ENCODE measurements at regions not wholly inside any gene's neighbourhood (a gene's known extent, or its start where the extent isn't known, plus 50 kb on each side); places are given as distances from the start of the nearest gene placed in this dataset.

GRCh38 chr3:177478170-177478867 is 281.0 kb upstream of the TBL1XR1 start (continued):
- TF ChIP-seq IRF1 (CRISPR knock-in tag; IDR thresholded peaks at IDR 0.05) (no peak), ZNF121 (CRISPR knock-in tag; IDR thresholded peaks at IDR 0.05) (no peak), KAT7 (CRISPR knock-in tag; IDR thresholded peaks at IDR 0.05; ENCODE audit: borderline replicate concordance) (no peak), CBFB (CRISPR knock-in tag; IDR thresholded peaks at IDR 0.05; ENCODE audit: low read depth) (no peak), GTF2I (CRISPR knock-in tag; conservative IDR thresholded peaks at IDR 0.05) (no peak), SP1 (CRISPR knock-in tag; conservative IDR thresholded peaks at IDR 0.05) (no peak), NFATC4 (CRISPR knock-in tag; IDR thresholded peaks at IDR 0.05) (no peak), SMAD4 (CRISPR knock-in tag; IDR thresholded peaks at IDR 0.05) (no peak), JUN (CRISPR knock-in tag; IDR thresholded peaks at IDR 0.05) (no peak), NR1H2 (CRISPR knock-in tag; IDR thresholded peaks at IDR 0.05) (no peak), NR3C1 (CRISPR knock-in tag; conservative IDR thresholded peaks at IDR 0.05; ENCODE audit: low read depth) (no peak), MLX (CRISPR knock-in tag; IDR thresholded peaks at IDR 0.05) (no peak), ZNF263 (CRISPR knock-in tag; IDR thresholded peaks at IDR 0.05; ENCODE audit: low read depth) (no peak)
- TF ChIP-seq, protein P1, sequence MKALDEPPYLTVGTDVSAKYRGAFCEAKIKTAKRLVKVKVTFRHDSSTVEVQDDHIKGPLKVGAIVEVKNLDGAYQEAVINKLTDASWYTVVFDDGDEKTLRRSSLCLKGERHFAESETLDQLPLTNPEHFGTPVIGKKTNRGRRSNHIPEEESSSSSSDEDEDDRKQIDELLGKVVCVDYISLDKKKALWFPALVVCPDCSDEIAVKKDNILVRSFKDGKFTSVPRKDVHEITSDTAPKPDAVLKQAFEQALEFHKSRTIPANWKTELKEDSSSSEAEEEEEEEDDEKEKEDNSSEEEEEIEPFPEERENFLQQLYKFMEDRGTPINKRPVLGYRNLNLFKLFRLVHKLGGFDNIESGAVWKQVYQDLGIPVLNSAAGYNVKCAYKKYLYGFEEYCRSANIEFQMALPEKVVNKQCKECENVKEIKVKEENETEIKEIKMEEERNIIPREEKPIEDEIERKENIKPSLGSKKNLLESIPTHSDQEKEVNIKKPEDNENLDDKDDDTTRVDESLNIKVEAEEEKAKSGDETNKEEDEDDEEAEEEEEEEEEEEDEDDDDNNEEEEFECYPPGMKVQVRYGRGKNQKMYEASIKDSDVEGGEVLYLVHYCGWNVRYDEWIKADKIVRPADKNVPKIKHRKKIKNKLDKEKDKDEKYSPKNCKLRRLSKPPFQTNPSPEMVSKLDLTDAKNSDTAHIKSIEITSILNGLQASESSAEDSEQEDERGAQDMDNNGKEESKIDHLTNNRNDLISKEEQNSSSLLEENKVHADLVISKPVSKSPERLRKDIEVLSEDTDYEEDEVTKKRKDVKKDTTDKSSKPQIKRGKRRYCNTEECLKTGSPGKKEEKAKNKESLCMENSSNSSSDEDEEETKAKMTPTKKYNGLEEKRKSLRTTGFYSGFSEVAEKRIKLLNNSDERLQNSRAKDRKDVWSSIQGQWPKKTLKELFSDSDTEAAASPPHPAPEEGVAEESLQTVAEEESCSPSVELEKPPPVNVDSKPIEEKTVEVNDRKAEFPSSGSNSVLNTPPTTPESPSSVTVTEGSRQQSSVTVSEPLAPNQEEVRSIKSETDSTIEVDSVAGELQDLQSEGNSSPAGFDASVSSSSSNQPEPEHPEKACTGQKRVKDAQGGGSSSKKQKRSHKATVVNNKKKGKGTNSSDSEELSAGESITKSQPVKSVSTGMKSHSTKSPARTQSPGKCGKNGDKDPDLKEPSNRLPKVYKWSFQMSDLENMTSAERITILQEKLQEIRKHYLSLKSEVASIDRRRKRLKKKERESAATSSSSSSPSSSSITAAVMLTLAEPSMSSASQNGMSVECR (CRISPR knock-in tag; IDR thresholded peaks at IDR 0.05; ENCODE audit: borderline replicate concordance), result no peak
- TF ChIP-seq, protein P2, sequence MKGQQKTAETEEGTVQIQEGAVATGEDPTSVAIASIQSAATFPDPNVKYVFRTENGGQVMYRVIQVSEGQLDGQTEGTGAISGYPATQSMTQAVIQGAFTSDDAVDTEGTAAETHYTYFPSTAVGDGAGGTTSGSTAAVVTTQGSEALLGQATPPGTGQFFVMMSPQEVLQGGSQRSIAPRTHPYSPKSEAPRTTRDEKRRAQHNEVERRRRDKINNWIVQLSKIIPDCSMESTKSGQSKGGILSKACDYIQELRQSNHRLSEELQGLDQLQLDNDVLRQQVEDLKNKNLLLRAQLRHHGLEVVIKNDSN (CRISPR knock-in tag; IDR thresholded peaks at IDR 0.05), result no peak

- H3K36me3 Mint-ChIP-seq, result no peaks in the 10 kb centered on the region
- no peak for DNase-seq (ENCODE audit: low spot score)
- H3K4me3 Mint-ChIP-seq, result no peak overlapping the region
- H3K27me3 Mint-ChIP-seq (ENCODE audit: low read depth), result no peaks in the 10 kb centered on the region
- ATAC-seq, result no peak
- ChIA-PET POLR2A (no interaction called here), CTCF (no interaction called here)
- no peak overlapping the region for H3K27ac Mint-ChIP-seq
- no peaks in the 10 kb centered on the region; the same call in 1 of the 2 replicates for H3K9me3 Mint-ChIP-seq
- H3K4me1 Mint-ChIP-seq, result peaks cover 8% of the 10 kb centered on the region
- TF ChIP-seq NFATC4 (CRISPR knock-in tag; IDR thresholded peaks at IDR 0.05) (no peak), ZBTB21 (CRISPR knock-in tag; IDR thresholded peaks at IDR 0.05; ENCODE audit: borderline replicate concordance) (no peak), PRDM15 (CRISPR knock-in tag; IDR thresholded peaks at IDR 0.05) (no peak), ATF6 (CRISPR knock-in tag; IDR thresholded peaks at IDR 0.05) (no peak), HMGA2 (CRISPR knock-in tag; IDR thresholded peaks at IDR 0.05) (no peak), CREM (CRISPR knock-in tag; IDR thresholded peaks at IDR 0.05) (no peak)
- TF ChIP-seq, protein P3, sequence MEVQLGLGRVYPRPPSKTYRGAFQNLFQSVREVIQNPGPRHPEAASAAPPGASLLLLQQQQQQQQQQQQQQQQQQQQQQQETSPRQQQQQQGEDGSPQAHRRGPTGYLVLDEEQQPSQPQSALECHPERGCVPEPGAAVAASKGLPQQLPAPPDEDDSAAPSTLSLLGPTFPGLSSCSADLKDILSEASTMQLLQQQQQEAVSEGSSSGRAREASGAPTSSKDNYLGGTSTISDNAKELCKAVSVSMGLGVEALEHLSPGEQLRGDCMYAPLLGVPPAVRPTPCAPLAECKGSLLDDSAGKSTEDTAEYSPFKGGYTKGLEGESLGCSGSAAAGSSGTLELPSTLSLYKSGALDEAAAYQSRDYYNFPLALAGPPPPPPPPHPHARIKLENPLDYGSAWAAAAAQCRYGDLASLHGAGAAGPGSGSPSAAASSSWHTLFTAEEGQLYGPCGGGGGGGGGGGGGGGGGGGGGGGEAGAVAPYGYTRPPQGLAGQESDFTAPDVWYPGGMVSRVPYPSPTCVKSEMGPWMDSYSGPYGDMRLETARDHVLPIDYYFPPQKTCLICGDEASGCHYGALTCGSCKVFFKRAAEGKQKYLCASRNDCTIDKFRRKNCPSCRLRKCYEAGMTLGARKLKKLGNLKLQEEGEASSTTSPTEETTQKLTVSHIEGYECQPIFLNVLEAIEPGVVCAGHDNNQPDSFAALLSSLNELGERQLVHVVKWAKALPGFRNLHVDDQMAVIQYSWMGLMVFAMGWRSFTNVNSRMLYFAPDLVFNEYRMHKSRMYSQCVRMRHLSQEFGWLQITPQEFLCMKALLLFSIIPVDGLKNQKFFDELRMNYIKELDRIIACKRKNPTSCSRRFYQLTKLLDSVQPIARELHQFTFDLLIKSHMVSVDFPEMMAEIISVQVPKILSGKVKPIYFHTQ (CRISPR knock-in tag; IDR thresholded peaks at IDR 0.05), result no peak
Observed at GRCh38 chr3:177479630-177480029, 282.3 kb upstream of the TBL1XR1 start.
